Breast epithelium (tissue), 3 donors: ENCODE measurements at regions not wholly inside any gene's neighbourhood (a gene's known extent, or its start where the extent isn't known, plus 50 kb on each side); places are given as distances from the start of the nearest gene placed in this dataset.

ENCODE experiments used
- POLR2A ChIP-seq: fragments of 450-650 bp; IDR thresholded peaks from one replicate; pipeline ENCODE4 v1.6.1; 2016; ENCODE audit warnings: antibody characterized with exemption, mild to moderate bottlenecking, moderate library complexity
- POLR2AphosphoS5 ChIP-seq, 3 donors: sonication (generic); formaldehyde crosslinking; IDR thresholded peaks; one replicate each; pipeline ENCODE4 v1.6.1; 2017; ENCODE audit warnings: antibody characterized with exemption in 3 of 3
- TF ChIP-seq, protein P1 (sequence below), 3 donors: fragments of 450-650 bp; IDR thresholded peaks; one replicate each; pipeline ENCODE4 v1.5.1; 2016 to 2017; ENCODE audit warnings: antibody characterized with exemption in 3 of 3, mild to moderate bottlenecking in 3 of 3, moderate library complexity in 3 of 3

DNA sequence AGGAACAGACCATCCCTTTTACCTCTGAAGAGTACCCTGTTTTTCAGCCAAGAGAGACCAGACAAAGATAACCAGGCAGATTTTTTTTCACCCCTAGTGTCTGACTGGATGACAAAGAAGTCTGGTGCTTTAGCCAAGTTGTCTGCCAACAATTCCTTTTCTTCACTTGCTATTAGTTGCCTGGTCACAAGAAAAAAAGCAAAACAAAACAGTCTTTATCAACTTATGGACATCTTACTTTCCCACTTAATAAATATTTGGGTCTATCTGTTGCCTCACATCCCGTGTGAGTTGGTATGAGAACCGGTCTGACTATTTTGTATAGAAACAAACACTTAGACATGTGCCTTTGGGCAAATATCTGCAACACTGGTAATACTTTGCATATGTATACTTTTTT is 662.9 kb downstream of the PLPP3 start:
- TF ChIP-seq, protein P1, sequence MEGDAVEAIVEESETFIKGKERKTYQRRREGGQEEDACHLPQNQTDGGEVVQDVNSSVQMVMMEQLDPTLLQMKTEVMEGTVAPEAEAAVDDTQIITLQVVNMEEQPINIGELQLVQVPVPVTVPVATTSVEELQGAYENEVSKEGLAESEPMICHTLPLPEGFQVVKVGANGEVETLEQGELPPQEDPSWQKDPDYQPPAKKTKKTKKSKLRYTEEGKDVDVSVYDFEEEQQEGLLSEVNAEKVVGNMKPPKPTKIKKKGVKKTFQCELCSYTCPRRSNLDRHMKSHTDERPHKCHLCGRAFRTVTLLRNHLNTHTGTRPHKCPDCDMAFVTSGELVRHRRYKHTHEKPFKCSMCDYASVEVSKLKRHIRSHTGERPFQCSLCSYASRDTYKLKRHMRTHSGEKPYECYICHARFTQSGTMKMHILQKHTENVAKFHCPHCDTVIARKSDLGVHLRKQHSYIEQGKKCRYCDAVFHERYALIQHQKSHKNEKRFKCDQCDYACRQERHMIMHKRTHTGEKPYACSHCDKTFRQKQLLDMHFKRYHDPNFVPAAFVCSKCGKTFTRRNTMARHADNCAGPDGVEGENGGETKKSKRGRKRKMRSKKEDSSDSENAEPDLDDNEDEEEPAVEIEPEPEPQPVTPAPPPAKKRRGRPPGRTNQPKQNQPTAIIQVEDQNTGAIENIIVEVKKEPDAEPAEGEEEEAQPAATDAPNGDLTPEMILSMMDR (IDR thresholded peaks at IDR 0.05) = no peak
- no peak for TF ChIP-seq POLR2A
- no peak for TF ChIP-seq POLR2AphosphoS5 (IDR thresholded peaks at IDR 0.05)
